B cell (primary cell): ENCODE measurements at regions not wholly inside any gene's neighbourhood (a gene's known extent, or its start where the extent isn't known, plus 50 kb on each side); places are given as distances from the start of the nearest gene placed in this dataset.

ENCODE experiments used
- ATAC-seq: fragments of 200-7000 bp; cut with Tn5 transposase; one replicate; pipeline ENCODE4 v1.10.0; 2021; ENCODE audit warnings: low read depth, mild to moderate bottlenecking, moderate number of reproducible peaks, moderate library complexity
- CTCF ChIA-PET: fragments of 350-600 bp; sonication (Branson Sonifier 250); formaldehyde crosslinking; loops from one replicate; lab custom pipeline; 2021; ENCODE audit warnings: antibody characterized with exemption, inconsistent platforms; lab: Charles Lee
- POLR2A ChIA-PET: fragments of 350-600 bp; sonication (Branson Sonifier 250); formaldehyde crosslinking; loops from one replicate; lab custom pipeline; 2021; ENCODE audit warnings: antibody characterized with exemption; lab: Charles Lee
- DNase-seq: peaks from one replicate; pipeline ENCODE4 v3.0.0; 2013
- H2AFZ ChIP-seq: 2 replicates; pipeline ENCODE4 v1.6.1; 2012; ENCODE audit warnings: mild to moderate bottlenecking, low read depth, low read length; ENCODE audit not compliant: insufficient read depth, poor library complexity, severe bottlenecking
- H3K27ac ChIP-seq, 2 donors: 1 replicate in 1 of 2; 2 replicates in 1 of 2; pipeline ENCODE4 v1.5.1; 2012 to 2013; ENCODE audit warnings: low read length in 2 of 2, mild to moderate bottlenecking in 2 of 2, moderate library complexity in 1 of 2
- H3K27me3 ChIP-seq, 4 experiments: fragments of 200-600 bp in 1 of 4; sonication (generic) in 1 of 4; replicated peaks in 1 of 4; 1 replicate in 2 of 4; 2 replicates in 2 of 4; pipeline versions ENCODE4 v1.6.1 to v1.7.0; 2013 to 2016; ENCODE audit warnings: low read length in 3 of 4, mild to moderate bottlenecking in 2 of 4, mixed read lengths in 1 of 4, moderate library complexity in 1 of 4; ENCODE audit not compliant: insufficient read depth in 4 of 4, control insufficient read depth in 3 of 4; ENCODE audit errors: control extremely low read depth in 1 of 4
- H3K36me3 ChIP-seq, 2 experiments: replicated peaks in 1 of 2; 1 replicate in 1 of 2; 2 replicates in 1 of 2; pipeline versions ENCODE4 v1.6.1 to v1.7.1; 2013; ENCODE audit warnings: low read length in 1 of 2; ENCODE audit not compliant: insufficient read depth in 2 of 2, control insufficient read depth in 1 of 2; ENCODE audit errors: control extremely low read depth in 1 of 2, extremely low read depth in 1 of 2
- H3K4me1 ChIP-seq, 2 donors: fragments of 200-600 bp in 1 of 2; sonication (generic) in 1 of 2; 1 replicate in 1 of 2; 2 replicates in 1 of 2; pipeline versions ENCODE4 v1.5.1 to v1.6.1; 2013 to 2017; ENCODE audit warnings: low read length in 2 of 2; ENCODE audit not compliant: control insufficient read depth in 2 of 2, insufficient read depth in 2 of 2
- H3K4me2 ChIP-seq: replicated peaks from 2 replicates; pipeline ENCODE3; 2012; ENCODE audit warnings: mild to moderate bottlenecking, low read depth, low read length; ENCODE audit not compliant: poor library complexity, severe bottlenecking
- H3K4me3 ChIP-seq, 5 experiments: fragments of 200-600 bp in 1 of 5; sonication (generic) in 1 of 5; 1 replicate in 3 of 5; 2 replicates in 2 of 5; pipeline versions ENCODE4 v1.5.1 to v1.7.0; 2011 to 2016; ENCODE audit warnings: low read length in 4 of 5, mild to moderate bottlenecking in 4 of 5, low read depth in 2 of 5, control low read depth in 1 of 5, moderate library complexity in 1 of 5; ENCODE audit not compliant: insufficient read depth in 1 of 5; ENCODE audit errors: control extremely low read depth in 1 of 5, extremely low read depth in 1 of 5
- H3K79me2 ChIP-seq: fragments of 200-600 bp; sonication (generic); one replicate; pipeline ENCODE4 v1.6.0; 2016; ENCODE audit warnings: low read length; ENCODE audit not compliant: control insufficient read depth, insufficient read depth
- H3K9ac ChIP-seq: fragments of 200-600 bp; sonication (generic); 2 replicates; pipeline ENCODE4 v1.6.1; 2017; ENCODE audit warnings: mild to moderate bottlenecking, low read length, moderate library complexity
- H3K9me3 ChIP-seq, 3 donors: one replicate each; pipeline versions ENCODE4 v1.6.1 to v1.7.1; 2013; ENCODE audit warnings: low read length in 2 of 3; ENCODE audit not compliant: control insufficient read depth in 2 of 3, insufficient read depth in 1 of 3; ENCODE audit errors: control extremely low read depth in 1 of 3
- H4K20me1 ChIP-seq: 2 replicates; pipeline ENCODE4 v1.6.0; 2012; ENCODE audit warnings: mild to moderate bottlenecking, low read length; ENCODE audit not compliant: insufficient read depth, control insufficient read depth, poor library complexity, severe bottlenecking
- H3K27ac Mint-ChIP-seq: one replicate; pipeline ENCODE4 v1.8.0; 2021; ENCODE audit warnings: mixed read lengths
- H3K27me3 Mint-ChIP-seq: one replicate; pipeline ENCODE4 v1.8.0; 2021; ENCODE audit warnings: mixed read lengths
- H3K4me1 Mint-ChIP-seq: one replicate; pipeline ENCODE4 v1.8.0; 2021; ENCODE audit warnings: mixed read lengths
- H3K4me3 Mint-ChIP-seq: one replicate; pipeline ENCODE4 v1.8.0; 2021; ENCODE audit warnings: mixed read lengths
- H3K9me3 Mint-ChIP-seq: one replicate; pipeline ENCODE4 v1.8.0; 2022; ENCODE audit warnings: mixed read lengths; ENCODE audit not compliant: insufficient read depth
- EZH2 ChIP-seq: IDR thresholded peaks from 2 replicates; pipeline ENCODE4 v1.6.1; 2012; ENCODE audit warnings: borderline replicate concordance, low read depth, mild to moderate bottlenecking, moderate library complexity, low read length; ENCODE audit not compliant: insufficient read depth, poor library complexity, severe bottlenecking
- WGBS: methylation state at CpG from one replicate; pipeline ENCODE4 v1.1.5; 2013; ENCODE audit warnings: missing lambda C conversion rate; ENCODE audit not compliant: insufficient coverage; 5-methylcytosine and 5-hydroxymethylcytosine counted together
- intact Hi-C: fragments of 100-400 bp; cut with micrococcal nuclease; formaldehyde crosslinking; loops from one replicate; pipeline ENCODE4 v1.10.0; 2022
- TF ChIP-seq, protein P1 (sequence below): fragments of 200-600 bp; IDR thresholded peaks from one replicate; pipeline ENCODE4 v1.8.0; 2022; ENCODE audit warnings: antibody characterized with exemption, mild to moderate bottlenecking

DNA sequence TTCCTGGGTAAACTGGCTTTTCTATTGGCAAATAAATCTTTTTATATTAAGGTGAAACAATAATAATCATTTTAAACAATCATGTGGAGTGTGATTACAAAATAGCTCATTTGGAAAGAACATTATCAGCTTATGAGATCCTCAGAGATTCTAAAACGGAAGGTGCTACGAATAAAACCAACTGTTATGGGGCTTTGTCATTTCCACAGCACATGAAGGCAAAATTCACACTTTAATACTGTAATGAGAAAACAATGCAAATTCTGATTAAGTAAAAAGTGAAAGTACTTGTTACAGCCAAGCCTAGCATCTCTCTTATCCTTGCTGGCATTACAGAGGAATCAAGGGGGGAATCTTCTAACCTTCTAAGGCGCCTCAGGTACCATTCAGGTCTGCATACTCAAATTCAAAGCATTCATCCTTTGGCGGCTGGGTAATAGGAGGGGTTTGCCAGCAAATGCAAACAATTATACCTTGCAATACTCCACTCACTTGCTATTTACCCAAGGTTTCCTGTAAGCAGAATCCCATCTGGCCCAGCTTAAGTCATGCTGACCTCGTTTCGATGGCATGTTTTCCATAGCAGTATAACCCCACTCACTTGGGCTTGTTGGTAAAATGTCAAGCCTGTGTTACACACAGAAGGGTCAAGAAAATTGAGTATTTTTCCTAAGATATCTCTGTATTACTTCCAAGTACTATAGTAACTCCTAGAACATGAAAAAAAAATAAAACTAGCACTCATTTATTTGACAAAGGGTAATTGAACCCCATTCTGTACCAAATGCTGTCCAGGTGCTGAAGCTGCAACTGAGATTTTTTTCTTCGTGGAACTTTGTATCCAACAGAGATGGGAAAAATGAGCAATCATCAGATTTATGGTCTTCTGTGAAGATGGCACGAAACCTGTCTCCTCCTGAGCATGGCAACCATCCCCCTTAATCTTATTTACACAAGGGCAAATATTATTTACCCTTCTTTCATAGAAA lies 183.7 kb upstream of the LMCD1 start:
- Histone ChIP-seq H3K79me2 (no peaks in the 10 kb centered on the region), H3K4me3 (no peak overlapping the region), H3K4me1 (no peaks in the 10 kb centered on the region), H3K27ac (no peak overlapping the region), H3K36me3 (no peaks in the 10 kb centered on the region), H3K4me2 (no peak overlapping the region), H3K9ac (no peak overlapping the region), H2AFZ (no peak overlapping the region), H3K9me3 (no peaks in the 10 kb centered on the region), H3K27me3 (peaks cover 0 to 2% (median 0%) of the 10 kb centered on the region in 4 experiments), H4K20me1 (no peaks in the 10 kb centered on the region)
- no peak for DNase-seq
- ATAC-seq: no peak
- Mint-ChIP-seq H3K27ac (no peak overlapping the region), H3K4me3 (no peak overlapping the region), H3K4me1 (no peaks in the 10 kb centered on the region), H3K9me3 (no peaks in the 10 kb centered on the region), H3K27me3 (peaks cover 3% of the 10 kb centered on the region)
- ChIA-PET POLR2A (no interaction called here), CTCF (no interaction called here)
- WGBS: 83% methylated on average over 1 of the region's 8 CpGs
- TF ChIP-seq EZH2: no peak
- TF ChIP-seq, protein P1, sequence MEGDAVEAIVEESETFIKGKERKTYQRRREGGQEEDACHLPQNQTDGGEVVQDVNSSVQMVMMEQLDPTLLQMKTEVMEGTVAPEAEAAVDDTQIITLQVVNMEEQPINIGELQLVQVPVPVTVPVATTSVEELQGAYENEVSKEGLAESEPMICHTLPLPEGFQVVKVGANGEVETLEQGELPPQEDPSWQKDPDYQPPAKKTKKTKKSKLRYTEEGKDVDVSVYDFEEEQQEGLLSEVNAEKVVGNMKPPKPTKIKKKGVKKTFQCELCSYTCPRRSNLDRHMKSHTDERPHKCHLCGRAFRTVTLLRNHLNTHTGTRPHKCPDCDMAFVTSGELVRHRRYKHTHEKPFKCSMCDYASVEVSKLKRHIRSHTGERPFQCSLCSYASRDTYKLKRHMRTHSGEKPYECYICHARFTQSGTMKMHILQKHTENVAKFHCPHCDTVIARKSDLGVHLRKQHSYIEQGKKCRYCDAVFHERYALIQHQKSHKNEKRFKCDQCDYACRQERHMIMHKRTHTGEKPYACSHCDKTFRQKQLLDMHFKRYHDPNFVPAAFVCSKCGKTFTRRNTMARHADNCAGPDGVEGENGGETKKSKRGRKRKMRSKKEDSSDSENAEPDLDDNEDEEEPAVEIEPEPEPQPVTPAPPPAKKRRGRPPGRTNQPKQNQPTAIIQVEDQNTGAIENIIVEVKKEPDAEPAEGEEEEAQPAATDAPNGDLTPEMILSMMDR: no peak
- intact Hi-C loops: no loop called here

DNA sequence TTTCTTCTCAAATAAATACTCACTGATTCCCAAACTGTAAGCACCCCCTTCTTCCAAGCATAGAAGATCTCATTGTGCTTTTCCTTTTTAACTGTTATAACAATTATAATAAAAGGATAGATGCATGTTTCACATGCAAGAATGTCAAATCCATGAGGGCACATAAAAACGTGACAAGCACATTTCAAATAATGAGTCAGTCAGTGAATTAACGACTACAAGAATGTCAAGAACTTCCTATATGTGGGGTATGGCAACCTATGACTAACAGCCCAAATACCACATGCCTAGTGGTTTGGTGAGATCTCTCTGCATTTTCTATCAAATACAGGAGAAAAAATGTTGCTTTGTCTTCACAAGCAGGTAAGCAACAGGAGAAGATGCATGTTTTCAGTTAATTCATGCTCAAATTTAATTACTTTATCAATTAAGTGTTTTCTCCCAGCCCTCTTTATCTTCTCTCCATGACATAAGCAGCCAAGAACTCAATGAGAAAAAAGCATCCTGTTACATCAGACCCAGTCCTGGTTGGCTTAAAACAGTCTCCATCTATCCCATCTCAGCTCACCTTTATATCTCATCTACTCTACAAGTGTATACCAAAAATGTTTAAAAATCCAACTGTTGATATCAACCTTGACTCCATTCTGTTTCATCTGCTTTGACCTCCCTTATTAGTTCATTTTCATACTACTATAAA lies 181.5 kb upstream of the LMCD1 start:
- DNase-seq (no peak), ATAC-seq (no peak)
- H3K79me2 ChIP-seq: no peaks in the 10 kb centered on the region
- POLR2A ChIA-PET: no interaction called here
- H3K27me3 Mint-ChIP-seq: no peaks in the 10 kb centered on the region
- no peaks in the 10 kb centered on the region for H3K36me3 ChIP-seq
- no peaks in the 10 kb centered on the region for H4K20me1 ChIP-seq
- H3K27me3 ChIP-seq: peaks cover 0 to 3% (median 1%) of the 10 kb centered on the region in 4 experiments
- no peaks in the 10 kb centered on the region for H3K4me1 Mint-ChIP-seq
- H3K4me3 Mint-ChIP-seq: no peak overlapping the region
- no peaks in the 10 kb centered on the region for H3K4me1 ChIP-seq
- CTCF ChIA-PET: no interaction called here
- H3K4me2 ChIP-seq: no peak overlapping the region
- intact Hi-C loops: no loop called here
- whole genome bisulfite sequencing: no CpG with 5 or more reads among the region's 2 CpGs
- no peak overlapping the region for H3K27ac Mint-ChIP-seq
- TF ChIP-seq, protein P1: no peak
- TF ChIP-seq EZH2: no peak
- no peaks in the 10 kb centered on the region for H3K9me3 Mint-ChIP-seq
- H3K9ac ChIP-seq: no peak overlapping the region
- H3K4me3 ChIP-seq: no peak overlapping the region
- H3K27ac ChIP-seq: no peak overlapping the region
- H2AFZ ChIP-seq: no peak overlapping the region
- no peaks in the 10 kb centered on the region for H3K9me3 ChIP-seq
